AG20443 (cell line): ENCODE measurements at regions not wholly inside any gene's neighbourhood (a gene's known extent, or its start where the extent isn't known, plus 50 kb on each side); places are given as distances from the start of the nearest gene placed in this dataset.

Experiments
- DNase-seq: peaks from one replicate; pipeline ENCODE4 v3.0.0; 2012; ENCODE audit warnings: low spot score, mixed read lengths

- DNase-seq = no peak
Observed at GRCh38 chr13:26989261-26989956, 182.2 kb downstream of the USP12 start.

GRCh38 chr13:26988059-26988769, 183.4 kb downstream of the USP12 start:
- DNase-seq = no peak

- no peak for DNase-seq
Observed at GRCh38 chr13:26987486-26988013, 184.1 kb downstream of the USP12 start.

- DNase-seq = peak; percentile 80
Observed at GRCh38 chr13:26985285-26985878, 186.2 kb downstream of the USP12 start.

GRCh38 chr13:26984337-26984736, 187.3 kb downstream of the USP12 start:
- no peak for DNase-seq

- DNase-seq = no peak
Observed at GRCh38 chr13:26983543-26984320, 187.9 kb downstream of the USP12 start.

- no peak for DNase-seq
Observed at GRCh38 chr13:26980099-26981031, 191.2 kb downstream of the USP12 start.

GRCh38 chr13:26979334-26979733, 192.3 kb downstream of the USP12 start:
- DNase-seq = no peak

- DNase-seq = no peak
Observed at GRCh38 chr13:26978081-26978860, 193.3 kb downstream of the USP12 start.

GRCh38 chr13:26977541-26977940, 194.1 kb downstream of the USP12 start:
- DNase-seq = no peak

- DNase-seq = no peak
Observed at GRCh38 chr13:26976313-26976712, 195.3 kb downstream of the USP12 start.

- DNase-seq = no peak
Observed at GRCh38 chr13:26973946-26974345, 197.7 kb downstream of the USP12 start.

GRCh38 chr13:26973295-26973694, 198.3 kb downstream of the USP12 start:
- no peak for DNase-seq

- DNase-seq = no peak
Observed at GRCh38 chr13:26971990-26972887, 199.4 kb downstream of the USP12 start.

- DNase-seq = no peak
Observed at GRCh38 chr13:26968431-26969341, 202.9 kb downstream of the USP12 start.

- DNase-seq = peak; percentile 53
Observed at GRCh38 chr13:26967119-26968038, 204.2 kb downstream of the USP12 start.

- no peak for DNase-seq
Observed at GRCh38 chr13:26966701-26967080, 204.9 kb downstream of the USP12 start.
